ENCODE measurements at regions not wholly inside any gene's neighbourhood (a gene's known extent, or its start where the extent isn't known, plus 50 kb on each side); places are given as distances from the start of the nearest gene placed in this dataset.

GRCh38 chr3:21188459-21188858 is 562.6 kb downstream of the ZNF385D start:
- Histone ChIP-seq H3K9ac (ENCODE audit: insufficient read depth, low read length, poor library complexity, severe bottlenecking) (no peak overlapping the region), H3K36me3 (replicated peaks in 1 of 2; ENCODE audit: control insufficient read depth in 1 of 2, insufficient read depth in 2 of 2, low read length in 2 of 2) (no peaks in the 10 kb centered on the region), H3K79me2 (ENCODE audit: insufficient read depth, low read length) (no peaks in the 10 kb centered on the region), H3K27me3 (ENCODE audit: control insufficient read depth in 2 of 2, insufficient read depth in 2 of 2, low read length in 2 of 2) (no peaks in the 10 kb centered on the region), H2AFZ (ENCODE audit: insufficient read depth, low read depth, low read length, poor library complexity, severe bottlenecking) (no peak overlapping the region), H3K9me3 (replicated peaks in 1 of 2; ENCODE audit: control insufficient read depth in 1 of 2, insufficient read depth in 1 of 2, low read length in 2 of 2) (peaks cover 7 to 17% of the 10 kb centered on the region in 2 donors), H3K4me3 (replicated peaks in 1 of 3; ENCODE audit: low read depth in 2 of 3, low read length in 3 of 3) (no peak overlapping the region), H3K27ac (ENCODE audit: low read depth in 1 of 2, low read length in 2 of 2) (no peak overlapping the region), H4K20me1 (ENCODE audit: insufficient read depth, low read length) (no peaks in the 10 kb centered on the region), H3K4me1 (ENCODE audit: control insufficient read depth in 1 of 2, insufficient read depth in 2 of 2, low read length in 2 of 2) (no peaks in the 10 kb centered on the region), H3K4me2 (replicated peaks; ENCODE audit: extremely low read depth, low read length, poor library complexity, severe bottlenecking) (no peak overlapping the region)
- H3K4me1 Mint-ChIP-seq = no peaks in the 10 kb centered on the region
- no peak for TF ChIP-seq CTCF (IDR thresholded peaks at IDR 0.05)
- DNase-seq = no peak
- no peak overlapping the region for H3K4me3 Mint-ChIP-seq
- H3K36me3 Mint-ChIP-seq = no peaks in the 10 kb centered on the region
- peaks cover 5 to 16% (median 10%) of the 10 kb centered on the region in 7 donors for H3K9me3 Mint-ChIP-seq
- intact Hi-C loops (cut with micrococcal nuclease) = no loop called here
- H3K27me3 Mint-ChIP-seq (ENCODE audit: low read depth in 3 of 3) = peaks cover 0 to 2% (median 0%) of the 10 kb centered on the region in 3 donors
- no peak overlapping the region for H3K27ac Mint-ChIP-seq

DNA sequence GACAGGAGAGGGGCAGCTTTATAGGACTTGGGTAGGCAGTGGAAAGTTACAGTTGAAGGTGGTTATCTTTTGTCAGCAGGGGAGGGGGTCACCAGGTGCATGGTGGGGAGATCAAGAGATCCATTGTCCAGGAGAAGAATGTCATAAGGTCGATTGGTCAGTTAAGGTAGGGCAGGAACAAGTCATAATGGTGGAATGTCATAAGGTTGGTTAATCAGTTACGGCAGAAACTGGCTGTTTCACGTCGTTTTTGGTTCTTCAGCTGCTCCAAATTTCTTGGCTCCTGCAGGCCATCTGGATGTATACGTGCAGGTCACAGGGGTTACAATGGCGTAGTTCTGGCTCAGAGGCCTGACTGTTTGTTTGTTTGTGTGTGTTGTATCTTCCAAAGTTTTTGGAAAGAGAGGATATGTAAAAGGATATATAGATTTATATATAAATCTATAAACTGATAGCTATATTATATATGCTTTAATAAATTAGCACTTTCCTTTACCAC is 565.1 kb downstream of the ZNF385D start:
- H3K4me1 Mint-ChIP-seq = no peaks in the 10 kb centered on the region
- H4K20me1 ChIP-seq (ENCODE audit: insufficient read depth, low read length) = no peaks in the 10 kb centered on the region
- DNase-seq = no peak
- H3K79me2 ChIP-seq (ENCODE audit: insufficient read depth, low read length) = no peaks in the 10 kb centered on the region
- H3K4me1 ChIP-seq (ENCODE audit: control insufficient read depth in 1 of 2, insufficient read depth in 2 of 2, low read length in 2 of 2) = no peaks in the 10 kb centered on the region
- H3K9me3 Mint-ChIP-seq = peaks cover 2 to 10% (median 5%) of the 10 kb centered on the region in 7 donors
- no peak overlapping the region for H3K9ac ChIP-seq (ENCODE audit: insufficient read depth, low read length, poor library complexity, severe bottlenecking)
- no peak overlapping the region for H3K4me3 ChIP-seq (replicated peaks in 1 of 3; ENCODE audit: low read depth in 2 of 3, low read length in 3 of 3)
- no peak overlapping the region for H3K27ac ChIP-seq (ENCODE audit: low read depth in 1 of 2, low read length in 2 of 2)
- H3K4me3 Mint-ChIP-seq = no peak overlapping the region
- no peak overlapping the region for H2AFZ ChIP-seq (ENCODE audit: insufficient read depth, low read depth, low read length, poor library complexity, severe bottlenecking)
- H3K27me3 Mint-ChIP-seq (ENCODE audit: low read depth in 3 of 3) = no peaks in the 10 kb centered on the region
- no peaks in the 10 kb centered on the region for H3K36me3 ChIP-seq (replicated peaks in 1 of 2; ENCODE audit: control insufficient read depth in 1 of 2, insufficient read depth in 2 of 2, low read length in 2 of 2)
- H3K27me3 ChIP-seq (ENCODE audit: control insufficient read depth in 2 of 2, insufficient read depth in 2 of 2, low read length in 2 of 2) = no peaks in the 10 kb centered on the region
- WGBS (ENCODE audit: insufficient coverage) = 74% methylated on average over 4 of the region's 6 CpGs
- no peaks in the 10 kb centered on the region for H3K36me3 Mint-ChIP-seq
- no peak overlapping the region for H3K4me2 ChIP-seq (replicated peaks; ENCODE audit: extremely low read depth, low read length, poor library complexity, severe bottlenecking)
- no peak for TF ChIP-seq CTCF (IDR thresholded peaks at IDR 0.05)
- no peak overlapping the region for H3K27ac Mint-ChIP-seq
- intact Hi-C loops (cut with micrococcal nuclease) = no loop called here
- peaks cover 7 to 8% of the 10 kb centered on the region in 2 donors for H3K9me3 ChIP-seq (replicated peaks in 1 of 2; ENCODE audit: control insufficient read depth in 1 of 2, insufficient read depth in 1 of 2, low read length in 2 of 2)

All from CD14-positive monocyte (primary cell).